A549 (cell line): ENCODE measurements at regions not wholly inside any gene's neighbourhood (a gene's known extent, or its start where the extent isn't known, plus 50 kb on each side); places are given as distances from the start of the nearest gene placed in this dataset.

Experiments
- ATAC-seq, 2 experiments: fragments of 200-7000 bp in 1 of 2; fragments of >200 bp in 1 of 2; cut with Nextera tagmentation in 1 of 2; cut with Tn5 transposase in 1 of 2; 3 replicates each; pipeline versions ENCODE4 v1.8.0 to v1.9.1; 2018 to 2020; ENCODE audit warnings: mild to moderate bottlenecking in 1 of 2, moderate library complexity in 1 of 2
- CTCF ChIA-PET: fragments of 300-600 bp; sonication (Branson Sonifier 250); formaldehyde crosslinking; extraction: SDS; loops from one replicate; lab custom pipeline; 2021; ENCODE audit warnings: antibody characterized with exemption, inconsistent platforms; lab: Yijun Ruan, JAX
- POLR2A ChIA-PET: fragments of 350-600 bp; formaldehyde crosslinking; extraction: SDS; loops from one replicate; lab custom pipeline; 2021; ENCODE audit warnings: antibody characterized with exemption, inconsistent platforms; lab: Yijun Ruan, JAX
- DNase-seq, 2 experiments: peaks; one replicate each; pipeline versions ENCODE4 v3.0.0 to v3.0.0-alpha.2; 2011 to 2016; ENCODE audit warnings: low read depth in 1 of 2, low spot score in 1 of 2
- FAIRE-seq: peaks from 2 replicates; lab custom pipeline; 2011; peaks lifted over from hg19 to GRCh38; lab: Jason Lieb, UNC
- H3K27ac ChIP-seq, 2 experiments: fragments of >200 bp; sonication (Bioruptor Twin); formaldehyde crosslinking; 3 replicates each; pipeline ENCODE4 v1.5.1; 2016 to 2017
- H3K4me1 ChIP-seq: fragments of >200 bp; sonication (Bioruptor Twin); formaldehyde crosslinking; 3 replicates; pipeline ENCODE4 v1.6.1; 2016
- H3K4me2 ChIP-seq: fragments of >200 bp; sonication (Bioruptor Twin); formaldehyde crosslinking; 3 replicates; pipeline ENCODE4 v1.6.1; 2016
- H3K4me3 ChIP-seq: fragments of >200 bp; sonication (Bioruptor Twin); formaldehyde crosslinking; 3 replicates; pipeline ENCODE4 v1.5.1; 2016
- H3K9me3 ChIP-seq: fragments of >200 bp; sonication (Bioruptor Twin); formaldehyde crosslinking; 3 replicates; pipeline ENCODE4 v1.6.1; 2016
- BHLHE40 ChIP-seq: IDR thresholded peaks from 2 replicates; pipeline ENCODE4 v1.6.1; 2012; ENCODE audit warnings: low read depth, low read length, inconsistent platforms
- CBX2 ChIP-seq: fragments of 200-600 bp; sonication (generic); IDR thresholded peaks from 2 replicates; pipeline ENCODE4 v1.6.1; 2016; ENCODE audit warnings: low read depth, mild to moderate bottlenecking, borderline replicate concordance
- CBX8 ChIP-seq: fragments of 200-600 bp; sonication (generic); IDR thresholded peaks from 2 replicates; pipeline ENCODE4 v1.6.1; 2016
- CEBPB ChIP-seq, 2 experiments: fragments of >200 bp in 1 of 2; sonication (Bioruptor Twin) in 1 of 2; formaldehyde crosslinking in 1 of 2; IDR thresholded peaks; 2 replicates each; pipeline ENCODE4 v1.6.1; 2012 to 2016
- CHD2 ChIP-seq: fragments of 150-350 bp; IDR thresholded peaks from 2 replicates; pipeline ENCODE4 v1.6.1; 2014; ENCODE audit warnings: low read length; ENCODE audit not compliant: partially characterized antibody
- CHD4 ChIP-seq: fragments of 200-600 bp; sonication (generic); IDR thresholded peaks from 2 replicates; pipeline ENCODE4 v1.6.1; 2016; ENCODE audit warnings: antibody characterized with exemption, mild to moderate bottlenecking, borderline replicate concordance
- ESRRA ChIP-seq: fragments of 150-350 bp; IDR thresholded peaks from 2 replicates; pipeline ENCODE4 v1.6.1; 2014; ENCODE audit warnings: mild to moderate bottlenecking, low read length, borderline replicate concordance
- FOSB ChIP-seq: fragments of 250-450 bp; sonication (Bioruptor Pico); IDR thresholded peaks from 2 replicates; pipeline ENCODE4 v1.5.0; 2020; ENCODE audit warnings: mild to moderate bottlenecking, moderate library complexity
- FOSL2 ChIP-seq, 2 experiments: fragments of 450-650 bp in 1 of 2; fragments of >200 bp in 1 of 2; sonication (Bioruptor Twin) in 1 of 2; formaldehyde crosslinking; IDR thresholded peaks; 2 replicates each; pipeline versions ENCODE4 v1.5.0 to v1.6.1; 2016 to 2020; ENCODE audit warnings: mild to moderate bottlenecking in 1 of 2, moderate library complexity in 1 of 2
- GATA3 ChIP-seq: IDR thresholded peaks from 2 replicates; pipeline ENCODE4 v1.6.1; 2012; ENCODE audit warnings: borderline replicate concordance
- HDAC2 ChIP-seq: fragments of 200-600 bp; sonication (generic); IDR thresholded peaks from 2 replicates; pipeline ENCODE4 v1.6.1; 2016
- HOXB13 ChIP-seq: fragments of 250-450 bp; sonication (Bioruptor Pico); IDR thresholded peaks from 2 replicates; pipeline ENCODE4 v1.5.0; 2020; ENCODE audit warnings: low read depth, mild to moderate bottlenecking, moderate library complexity
- HOXB5 ChIP-seq: fragments of 250-450 bp; sonication (Bioruptor Pico); IDR thresholded peaks from 2 replicates; pipeline ENCODE4 v1.5.0; 2020; ENCODE audit warnings: mild to moderate bottlenecking, moderate library complexity
- KDM1A ChIP-seq: fragments of 200-600 bp; sonication (generic); IDR thresholded peaks from 2 replicates; pipeline ENCODE4 v1.6.1; 2016; ENCODE audit warnings: low read depth, mild to moderate bottlenecking
- MAZ ChIP-seq: fragments of 150-350 bp; IDR thresholded peaks from 2 replicates; pipeline ENCODE4 v1.6.1; 2014; ENCODE audit warnings: antibody characterized with exemption, low read depth, low read length, borderline replicate concordance
- MYC ChIP-seq: IDR thresholded peaks from 2 replicates; pipeline ENCODE4 v1.6.1; 2012; ENCODE audit warnings: mild to moderate bottlenecking, inconsistent platforms, low read length, improper control_type of control experiment, borderline replicate concordance
- NFE2L2 ChIP-seq: fragments of 150-350 bp; conservative IDR thresholded peaks from 2 replicates; pipeline ENCODE4 v1.6.1; 2014; ENCODE audit warnings: low read length
- NR3C1 ChIP-seq: fragments of >200 bp; sonication (Bioruptor Twin); formaldehyde crosslinking; IDR thresholded peaks from 3 replicates; pipeline ENCODE4 v1.6.1; 2017
- POLR2AphosphoS2 ChIP-seq: conservative IDR thresholded peaks from 2 replicates; pipeline ENCODE4 v1.6.1; 2012; ENCODE audit warnings: low read length, improper control_type of control experiment, inconsistent platforms
- RARB ChIP-seq: fragments of 250-450 bp; sonication (Bioruptor Pico); IDR thresholded peaks from 2 replicates; pipeline ENCODE4 v1.8.0; 2021; ENCODE audit warnings: mild to moderate bottlenecking, moderate library complexity
- RCOR1 ChIP-seq: fragments of 150-350 bp; IDR thresholded peaks from 2 replicates; pipeline ENCODE4 v1.6.1; 2014; ENCODE audit warnings: antibody characterized with exemption, low read length, low read depth
- SMC3 ChIP-seq: fragments of >200 bp; sonication (Bioruptor Twin); formaldehyde crosslinking; IDR thresholded peaks from 3 replicates; pipeline ENCODE4 v1.6.1; 2018; ENCODE audit warnings: inconsistent platforms
- ZC3H11A ChIP-seq: fragments of 450-650 bp; IDR thresholded peaks from 2 replicates; pipeline ENCODE4 v1.6.1; 2014; ENCODE audit warnings: antibody characterized with exemption, mild to moderate bottlenecking
- ZFP36 ChIP-seq: fragments of 450-650 bp; IDR thresholded peaks from 2 replicates; pipeline ENCODE4 v1.6.1; 2014; ENCODE audit warnings: borderline replicate concordance; ENCODE audit not compliant: partially characterized antibody
- ZSCAN20 ChIP-seq: fragments of 250-450 bp; sonication (Bioruptor Pico); IDR thresholded peaks from 2 replicates; pipeline ENCODE4 v1.8.0; 2022; ENCODE audit warnings: mild to moderate bottlenecking, moderate library complexity
- WGBS: methylation state at CpG from one replicate; pipeline ENCODE4 v1.1.6; 2017; ENCODE audit errors: missing lambda C conversion rate; 5-methylcytosine and 5-hydroxymethylcytosine counted together
- TF ChIP-seq, protein P1 (sequence below): IDR thresholded peaks from 2 replicates; pipeline ENCODE4 v1.6.1; 2012
- TF ChIP-seq, protein P2 (sequence below): fragments of 250-450 bp; sonication (Bioruptor Pico); IDR thresholded peaks from 2 replicates; pipeline ENCODE4 v1.5.0; 2021; ENCODE audit warnings: mild to moderate bottlenecking, moderate library complexity, borderline replicate concordance
- TF ChIP-seq, protein P3 (sequence below): IDR thresholded peaks from 2 replicates; pipeline ENCODE4 v1.6.1; 2012; ENCODE audit warnings: low read depth, borderline replicate concordance
- TF ChIP-seq, protein P4 (sequence below): fragments of >200 bp; sonication (Bioruptor Twin); formaldehyde crosslinking; IDR thresholded peaks from 3 replicates; pipeline ENCODE4 v1.5.1; 2016
- TF ChIP-seq, protein P5 (sequence below): fragments of 150-350 bp; IDR thresholded peaks from 2 replicates; pipeline ENCODE4 v1.6.1; 2014; ENCODE audit warnings: low read depth, mild to moderate bottlenecking, low read length
- TF ChIP-seq, protein P6 (sequence below): fragments of >200 bp; sonication (Bioruptor Twin); formaldehyde crosslinking; IDR thresholded peaks from 3 replicates; pipeline ENCODE4 v1.6.1; 2016

DNA sequence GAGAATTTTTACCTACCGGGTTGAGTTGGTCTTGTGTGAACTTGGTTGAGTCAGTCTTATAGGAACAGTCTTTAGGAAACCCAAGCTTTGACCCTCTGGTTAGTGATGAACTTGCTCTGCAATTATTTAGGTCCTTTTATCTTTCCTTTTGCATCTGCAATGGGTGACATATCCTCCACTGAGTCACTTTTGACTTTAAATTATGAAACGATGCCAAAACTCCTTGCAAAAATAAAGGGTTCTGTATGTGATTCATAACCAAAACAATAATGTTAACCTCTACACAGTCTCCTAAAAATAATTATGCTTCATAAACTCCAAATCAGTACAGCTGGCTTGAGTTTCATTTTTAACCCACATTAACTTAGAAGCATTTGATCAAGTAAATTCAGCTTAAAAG, 979.4 kb downstream of the GALC start:
- POLR2A ChIA-PET, result no interaction called here
- TF ChIP-seq ZSCAN20 (CRISPR knock-in tag), result no peak
- no peak for TF ChIP-seq CHD4
- no peak for TF ChIP-seq FOSB (CRISPR knock-in tag)
- TF ChIP-seq CEBPB (IDR thresholded peaks at IDR 0.05), result no peak
- TF ChIP-seq, protein P1, sequence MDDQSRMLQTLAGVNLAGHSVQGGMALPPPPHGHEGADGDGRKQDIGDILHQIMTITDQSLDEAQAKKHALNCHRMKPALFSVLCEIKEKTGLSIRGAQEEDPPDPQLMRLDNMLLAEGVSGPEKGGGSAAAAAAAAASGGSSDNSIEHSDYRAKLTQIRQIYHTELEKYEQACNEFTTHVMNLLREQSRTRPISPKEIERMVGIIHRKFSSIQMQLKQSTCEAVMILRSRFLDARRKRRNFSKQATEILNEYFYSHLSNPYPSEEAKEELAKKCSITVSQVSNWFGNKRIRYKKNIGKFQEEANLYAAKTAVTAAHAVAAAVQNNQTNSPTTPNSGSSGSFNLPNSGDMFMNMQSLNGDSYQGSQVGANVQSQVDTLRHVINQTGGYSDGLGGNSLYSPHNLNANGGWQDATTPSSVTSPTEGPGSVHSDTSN, result no peak
- TF ChIP-seq HOXB5 (CRISPR knock-in tag), result no peak
- TF ChIP-seq, protein P2, sequence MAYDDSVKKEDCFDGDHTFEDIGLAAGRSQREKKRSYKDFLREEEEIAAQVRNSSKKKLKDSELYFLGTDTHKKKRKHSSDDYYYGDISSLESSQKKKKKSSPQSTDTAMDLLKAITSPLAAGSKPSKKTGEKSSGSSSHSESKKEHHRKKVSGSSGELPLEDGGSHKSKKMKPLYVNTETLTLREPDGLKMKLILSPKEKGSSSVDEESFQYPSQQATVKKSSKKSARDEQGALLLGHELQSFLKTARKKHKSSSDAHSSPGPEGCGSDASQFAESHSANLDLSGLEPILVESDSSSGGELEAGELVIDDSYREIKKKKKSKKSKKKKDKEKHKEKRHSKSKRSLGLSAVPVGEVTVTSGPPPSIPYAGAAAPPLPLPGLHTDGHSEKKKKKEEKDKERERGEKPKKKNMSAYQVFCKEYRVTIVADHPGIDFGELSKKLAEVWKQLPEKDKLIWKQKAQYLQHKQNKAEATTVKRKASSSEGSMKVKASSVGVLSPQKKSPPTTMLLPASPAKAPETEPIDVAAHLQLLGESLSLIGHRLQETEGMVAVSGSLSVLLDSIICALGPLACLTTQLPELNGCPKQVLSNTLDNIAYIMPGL (CRISPR knock-in tag), result no peak
- TF ChIP-seq, protein P3, sequence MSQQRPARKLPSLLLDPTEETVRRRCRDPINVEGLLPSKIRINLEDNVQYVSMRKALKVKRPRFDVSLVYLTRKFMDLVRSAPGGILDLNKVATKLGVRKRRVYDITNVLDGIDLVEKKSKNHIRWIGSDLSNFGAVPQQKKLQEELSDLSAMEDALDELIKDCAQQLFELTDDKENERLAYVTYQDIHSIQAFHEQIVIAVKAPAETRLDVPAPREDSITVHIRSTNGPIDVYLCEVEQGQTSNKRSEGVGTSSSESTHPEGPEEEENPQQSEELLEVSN, result no peak
- no peak for TF ChIP-seq POLR2AphosphoS2
- no peak for TF ChIP-seq ESRRA
- TF ChIP-seq ZC3H11A, result no peak
- TF ChIP-seq CBX8, result no peak
- no peak for TF ChIP-seq FOSL2 (IDR thresholded peaks at IDR 0.05)
- TF ChIP-seq FOSL2 (CRISPR knock-in tag; IDR thresholded peaks at IDR 0.05), result no peak
- TF ChIP-seq ZFP36, result no peak
- TF ChIP-seq KDM1A, result no peak
- TF ChIP-seq, protein P4, sequence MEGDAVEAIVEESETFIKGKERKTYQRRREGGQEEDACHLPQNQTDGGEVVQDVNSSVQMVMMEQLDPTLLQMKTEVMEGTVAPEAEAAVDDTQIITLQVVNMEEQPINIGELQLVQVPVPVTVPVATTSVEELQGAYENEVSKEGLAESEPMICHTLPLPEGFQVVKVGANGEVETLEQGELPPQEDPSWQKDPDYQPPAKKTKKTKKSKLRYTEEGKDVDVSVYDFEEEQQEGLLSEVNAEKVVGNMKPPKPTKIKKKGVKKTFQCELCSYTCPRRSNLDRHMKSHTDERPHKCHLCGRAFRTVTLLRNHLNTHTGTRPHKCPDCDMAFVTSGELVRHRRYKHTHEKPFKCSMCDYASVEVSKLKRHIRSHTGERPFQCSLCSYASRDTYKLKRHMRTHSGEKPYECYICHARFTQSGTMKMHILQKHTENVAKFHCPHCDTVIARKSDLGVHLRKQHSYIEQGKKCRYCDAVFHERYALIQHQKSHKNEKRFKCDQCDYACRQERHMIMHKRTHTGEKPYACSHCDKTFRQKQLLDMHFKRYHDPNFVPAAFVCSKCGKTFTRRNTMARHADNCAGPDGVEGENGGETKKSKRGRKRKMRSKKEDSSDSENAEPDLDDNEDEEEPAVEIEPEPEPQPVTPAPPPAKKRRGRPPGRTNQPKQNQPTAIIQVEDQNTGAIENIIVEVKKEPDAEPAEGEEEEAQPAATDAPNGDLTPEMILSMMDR, result no peak
- no peak for TF ChIP-seq BHLHE40
- TF ChIP-seq CHD2, result no peak
- FAIRE-seq, result no peak
- CTCF ChIA-PET, result no interaction called here
- ATAC-seq, result no peak
- 7% methylated on average over 2 of the region's 2 CpGs for WGBS
- Histone ChIP-seq H3K9me3 (no peaks in the 10 kb centered on the region), H3K4me3 (no peak overlapping the region), H3K4me2 (no peak overlapping the region), H3K27ac (no peak overlapping the region), H3K4me1 (no peaks in the 10 kb centered on the region)
- DNase-seq, result no peak

DNA sequence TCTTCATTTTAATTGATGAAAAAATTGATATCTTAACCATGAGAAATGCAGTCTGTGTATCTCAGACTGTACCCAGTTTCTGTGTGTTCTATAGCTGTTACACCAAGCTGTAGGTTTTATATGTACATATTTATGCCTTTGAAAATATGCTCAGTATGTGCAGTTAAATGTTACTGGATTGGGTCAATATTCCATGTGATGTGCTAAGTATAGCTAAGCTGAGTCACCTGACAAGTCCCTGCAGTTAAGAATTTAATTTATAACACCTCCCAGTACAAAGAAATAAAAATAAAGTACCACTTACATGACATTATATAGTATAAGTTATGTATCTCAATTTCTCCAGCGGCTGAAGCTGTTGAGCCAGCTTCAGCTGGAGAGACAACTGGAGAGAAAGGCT, 984.0 kb downstream of the GALC start:
- no peak overlapping the region for H3K4me2 ChIP-seq
- ChIA-PET POLR2A (no interaction called here), CTCF (no interaction called here)
- 0% methylated on average over 1 of the region's 1 CpG for WGBS
- H3K9me3 ChIP-seq, result no peaks in the 10 kb centered on the region
- H3K27ac ChIP-seq, result no peak overlapping the region
- no peak for FAIRE-seq
- no peak overlapping the region for H3K4me3 ChIP-seq
- no peak for ATAC-seq
- no peak for DNase-seq
- no peaks in the 10 kb centered on the region for H3K4me1 ChIP-seq
- TF ChIP-seq FOSL2 (IDR thresholded peaks at IDR 0.05), result no peak
- TF ChIP-seq FOSL2 (CRISPR knock-in tag; IDR thresholded peaks at IDR 0.05), result no peak
- TF ChIP-seq, protein P5, sequence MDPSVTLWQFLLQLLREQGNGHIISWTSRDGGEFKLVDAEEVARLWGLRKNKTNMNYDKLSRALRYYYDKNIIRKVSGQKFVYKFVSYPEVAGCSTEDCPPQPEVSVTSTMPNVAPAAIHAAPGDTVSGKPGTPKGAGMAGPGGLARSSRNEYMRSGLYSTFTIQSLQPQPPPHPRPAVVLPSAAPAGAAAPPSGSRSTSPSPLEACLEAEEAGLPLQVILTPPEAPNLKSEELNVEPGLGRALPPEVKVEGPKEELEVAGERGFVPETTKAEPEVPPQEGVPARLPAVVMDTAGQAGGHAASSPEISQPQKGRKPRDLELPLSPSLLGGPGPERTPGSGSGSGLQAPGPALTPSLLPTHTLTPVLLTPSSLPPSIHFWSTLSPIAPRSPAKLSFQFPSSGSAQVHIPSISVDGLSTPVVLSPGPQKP, result no peak
- no peak for TF ChIP-seq CBX2
- no peak for TF ChIP-seq RCOR1
- TF ChIP-seq, protein P3, result no peak
- TF ChIP-seq HOXB13 (CRISPR knock-in tag), result no peak
- no peak for TF ChIP-seq NFE2L2
- TF ChIP-seq CBX8, result no peak
- TF ChIP-seq CHD4, result no peak
- TF ChIP-seq NR3C1, result no peak
- no peak for TF ChIP-seq MAZ
- TF ChIP-seq GATA3, result no peak
- no peak for TF ChIP-seq RARB (CRISPR knock-in tag)
- TF ChIP-seq SMC3, result no peak
- TF ChIP-seq, protein P6, sequence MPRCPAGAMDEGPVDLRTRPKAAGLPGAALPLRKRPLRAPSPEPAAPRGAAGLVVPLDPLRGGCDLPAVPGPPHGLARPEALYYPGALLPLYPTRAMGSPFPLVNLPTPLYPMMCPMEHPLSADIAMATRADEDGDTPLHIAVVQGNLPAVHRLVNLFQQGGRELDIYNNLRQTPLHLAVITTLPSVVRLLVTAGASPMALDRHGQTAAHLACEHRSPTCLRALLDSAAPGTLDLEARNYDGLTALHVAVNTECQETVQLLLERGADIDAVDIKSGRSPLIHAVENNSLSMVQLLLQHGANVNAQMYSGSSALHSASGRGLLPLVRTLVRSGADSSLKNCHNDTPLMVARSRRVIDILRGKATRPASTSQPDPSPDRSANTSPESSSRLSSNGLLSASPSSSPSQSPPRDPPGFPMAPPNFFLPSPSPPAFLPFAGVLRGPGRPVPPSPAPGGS, result no peak
- TF ChIP-seq HDAC2, result no peak
- no peak for TF ChIP-seq HOXB5 (CRISPR knock-in tag)
- no peak for TF ChIP-seq ZSCAN20 (CRISPR knock-in tag)
- TF ChIP-seq MYC, result no peak
